ENCODE measurements at regions not wholly inside any gene's neighbourhood (a gene's known extent, or its start where the extent isn't known, plus 50 kb on each side); places are given as distances from the start of the nearest gene placed in this dataset.

GRCh38 chr20:12737900-12738299, 270.9 kb upstream of the SPTLC3 start:
- no peak for TF ChIP-seq CTCF (IDR thresholded peaks at IDR 0.05)
- TF ChIP-seq POLR2A (IDR thresholded peaks at IDR 0.05), result no peak

All from vagina (tissue), 2 donors.